PC-3 (cell line): ENCODE measurements at regions not wholly inside any gene's neighbourhood (a gene's known extent, or its start where the extent isn't known, plus 50 kb on each side); places are given as distances from the start of the nearest gene placed in this dataset.

Experiments
- ATAC-seq: fragments of 200-7000 bp; cut with Tn5 transposase; 2 replicates; pipeline ENCODE4 v1.9.1; 2020; ENCODE audit warnings: mild to moderate bottlenecking, moderate library complexity
- BruUV-seq: library from RNA; stranded (reverse); fragments of 400-500 nt; replicated peaks from 2 replicates; lab custom pipeline; 2021; lab: Mats Ljungman, UMichigan
- CTCF ChIA-PET: fragments of 300-600 bp; sonication (Branson Sonifier 250); formaldehyde crosslinking; loops from one replicate; lab custom pipeline; 2022; ENCODE audit warnings: antibody characterized with exemption; lab: Charles Lee
- POLR2A ChIA-PET: fragments of 300-600 bp; sonication (Branson Sonifier 250); formaldehyde crosslinking; loops from one replicate; lab custom pipeline; 2022; ENCODE audit warnings: antibody characterized with exemption; ENCODE audit not compliant: unreplicated experiment; lab: Charles Lee
- DNase-seq: peaks from one replicate; pipeline ENCODE4 v3.0.0-alpha.2; 2015
- H2AFZ ChIP-seq: fragments of 300-600 bp; sonication (generic); 2 replicates; pipeline ENCODE4 v1.6.0; 2016; ENCODE audit warnings: antibody characterized with exemption, low read length
- H3F3A ChIP-seq: fragments of 300-600 bp; sonication (generic); one replicate; pipeline ENCODE4 v1.6.0; 2017; ENCODE audit warnings: antibody characterized with exemption, low read length, control low read depth, mild to moderate bottlenecking; ENCODE audit not compliant: unreplicated experiment
- H3K27ac ChIP-seq: fragments of 300-600 bp; sonication (generic); 2 replicates; pipeline ENCODE4 v1.5.1; 2016; ENCODE audit warnings: mild to moderate bottlenecking, low read length
- H3K27me3 ChIP-seq: fragments of 300-600 bp; sonication (generic); 2 replicates; pipeline ENCODE4 v1.6.1; 2016; ENCODE audit warnings: low read length, mixed read lengths
- H3K36me3 ChIP-seq: fragments of 300-600 bp; sonication (generic); 2 replicates; pipeline ENCODE4 v1.6.1; 2016; ENCODE audit warnings: low read depth, mixed run types, low read length, mixed read lengths
- H3K4me1 ChIP-seq: fragments of 300-600 bp; sonication (generic); 2 replicates; pipeline ENCODE4 v1.5.1; 2016; ENCODE audit warnings: low read length; ENCODE audit not compliant: insufficient read depth
- H3K4me2 ChIP-seq: fragments of 300-600 bp; sonication (generic); 2 replicates; pipeline ENCODE4 v1.6.0; 2016; ENCODE audit warnings: low read length
- H3K4me3 ChIP-seq: fragments of 300-600 bp; sonication (generic); 2 replicates; pipeline ENCODE4 v1.5.1; 2016; ENCODE audit warnings: mild to moderate bottlenecking, low read length, mixed read lengths
- H3K79me2 ChIP-seq: fragments of 300-600 bp; sonication (generic); 2 replicates; pipeline ENCODE4 v1.6.1; 2017; ENCODE audit warnings: low read length, mixed read lengths
- H3K9ac ChIP-seq: fragments of 300-600 bp; sonication (generic); 2 replicates; pipeline ENCODE4 v1.6.0; 2016; ENCODE audit warnings: mild to moderate bottlenecking, low read length
- H3K9me2 ChIP-seq: fragments of 300-600 bp; sonication (generic); replicated peaks from 2 replicates; pipeline ENCODE4 v1.6.1; 2016; ENCODE audit warnings: mixed run types, low read length, mixed read lengths
- H3K9me3 ChIP-seq: fragments of 300-600 bp; sonication (generic); 2 replicates; pipeline ENCODE4 v1.6.1; 2016; ENCODE audit warnings: low read length, mixed read lengths
- H4K20me1 ChIP-seq: fragments of 300-600 bp; sonication (generic); 2 replicates; pipeline ENCODE4 v1.6.1; 2016; ENCODE audit warnings: low read length, mixed read lengths
- EZH2 ChIP-seq: fragments of 300-600 bp; sonication (generic); IDR thresholded peaks from one replicate; pipeline ENCODE4 v1.6.1; 2017; ENCODE audit warnings: antibody characterized with exemption, mild to moderate bottlenecking, low read length; ENCODE audit not compliant: unreplicated experiment
- EZH2phosphoT487 ChIP-seq: fragments of 300-600 bp; sonication (generic); IDR thresholded peaks from 2 replicates; pipeline ENCODE4 v1.6.1; 2018; ENCODE audit warnings: mild to moderate bottlenecking, antibody characterized with exemption, low read length, borderline replicate concordance
- intact Hi-C: fragments of 100-400 bp; cut with micrococcal nuclease; formaldehyde crosslinking; loops from 2 replicates; pipeline ENCODE4 v1.9.0; 2023
- TF ChIP-seq, protein P1 (sequence below): fragments of 300-600 bp; sonication (generic); conservative IDR thresholded peaks from 2 replicates; pipeline ENCODE4 v1.5.1; 2017; ENCODE audit warnings: antibody characterized with exemption, low read depth, mild to moderate bottlenecking, low read length

DNA sequence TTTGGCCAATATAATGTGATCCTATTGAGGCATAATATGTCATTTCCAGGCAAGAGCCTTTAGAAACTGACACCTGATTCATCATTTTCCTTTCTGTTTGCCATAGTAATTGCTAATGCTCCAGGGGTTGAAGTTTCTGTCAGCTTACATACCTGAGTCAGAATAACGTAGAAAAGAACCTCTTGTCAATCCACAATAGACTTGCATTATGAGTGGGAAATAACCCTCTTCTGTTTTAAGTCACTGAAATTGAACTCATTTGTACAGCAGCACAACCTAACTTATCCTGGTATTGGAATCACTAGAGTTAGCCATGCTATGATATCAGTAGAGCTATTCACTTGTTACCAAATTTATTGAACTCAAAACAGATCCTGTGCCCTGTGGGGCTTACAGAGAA is 101.7 kb upstream of the TP63 start:
- intact Hi-C loops: no loop called here
- Histone ChIP-seq H3K9ac (no peak overlapping the region), H3K79me2 (no peaks in the 10 kb centered on the region), H3K4me1 (0 out of 2 replicates have a peak, but pooled peaks cover 9% of the 10 kb centered on the region), H3K4me3 (no peak overlapping the region), H3K9me3 (no peaks in the 10 kb centered on the region), H3K9me2 (no peaks in the 10 kb centered on the region), H3K36me3 (no peaks in the 10 kb centered on the region), H4K20me1 (no peaks in the 10 kb centered on the region), H2AFZ (no peak overlapping the region), H3K27me3 (no peaks in the 10 kb centered on the region), H3K4me2 (no peak overlapping the region), H3F3A (no peaks in the 10 kb centered on the region), H3K27ac (no peak overlapping the region)
- no TSS peak for BruUV-seq
- no peak for DNase-seq
- ChIA-PET POLR2A (no interaction called here), CTCF (no interaction called here)
- ATAC-seq: no peak
- TF ChIP-seq, protein P1, sequence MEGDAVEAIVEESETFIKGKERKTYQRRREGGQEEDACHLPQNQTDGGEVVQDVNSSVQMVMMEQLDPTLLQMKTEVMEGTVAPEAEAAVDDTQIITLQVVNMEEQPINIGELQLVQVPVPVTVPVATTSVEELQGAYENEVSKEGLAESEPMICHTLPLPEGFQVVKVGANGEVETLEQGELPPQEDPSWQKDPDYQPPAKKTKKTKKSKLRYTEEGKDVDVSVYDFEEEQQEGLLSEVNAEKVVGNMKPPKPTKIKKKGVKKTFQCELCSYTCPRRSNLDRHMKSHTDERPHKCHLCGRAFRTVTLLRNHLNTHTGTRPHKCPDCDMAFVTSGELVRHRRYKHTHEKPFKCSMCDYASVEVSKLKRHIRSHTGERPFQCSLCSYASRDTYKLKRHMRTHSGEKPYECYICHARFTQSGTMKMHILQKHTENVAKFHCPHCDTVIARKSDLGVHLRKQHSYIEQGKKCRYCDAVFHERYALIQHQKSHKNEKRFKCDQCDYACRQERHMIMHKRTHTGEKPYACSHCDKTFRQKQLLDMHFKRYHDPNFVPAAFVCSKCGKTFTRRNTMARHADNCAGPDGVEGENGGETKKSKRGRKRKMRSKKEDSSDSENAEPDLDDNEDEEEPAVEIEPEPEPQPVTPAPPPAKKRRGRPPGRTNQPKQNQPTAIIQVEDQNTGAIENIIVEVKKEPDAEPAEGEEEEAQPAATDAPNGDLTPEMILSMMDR: no peak
- no peak for TF ChIP-seq EZH2

DNA sequence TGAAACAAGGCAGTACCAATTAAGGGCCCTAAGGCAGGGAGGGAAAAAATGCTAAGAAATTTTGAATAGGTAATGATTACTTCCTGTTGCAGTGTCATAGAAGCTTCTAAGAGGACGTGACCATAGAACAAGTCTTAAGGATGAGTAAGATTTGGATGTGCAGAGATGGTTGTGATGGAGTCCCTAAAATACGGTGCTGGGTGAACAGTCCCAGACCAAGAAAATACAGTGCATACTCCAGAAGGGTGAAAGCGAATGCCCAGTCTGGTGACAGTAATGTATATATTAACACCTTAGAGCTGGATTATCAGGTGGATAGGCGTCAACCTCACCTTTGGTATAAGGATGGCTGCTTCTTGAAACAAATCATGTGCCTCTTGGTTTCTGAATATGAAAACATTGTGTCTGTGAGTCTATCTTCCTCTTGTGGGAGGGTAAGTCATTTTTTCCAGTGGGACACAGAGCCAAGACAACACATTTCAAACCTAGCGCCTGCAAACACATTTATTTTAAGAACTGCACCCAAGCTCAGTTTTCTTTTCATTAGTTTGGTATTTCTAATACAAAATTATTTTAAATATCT is 101.2 kb upstream of the TP63 start:
- Histone ChIP-seq H3K9me3 (no peaks in the 10 kb centered on the region), H3K4me3 (no peak overlapping the region), H3F3A (no peaks in the 10 kb centered on the region), H3K4me2 (no peak overlapping the region), H3K27ac (no peak overlapping the region), H4K20me1 (no peaks in the 10 kb centered on the region), H3K79me2 (no peaks in the 10 kb centered on the region), H3K9ac (no peak overlapping the region), H2AFZ (no peak overlapping the region), H3K9me2 (no peaks in the 10 kb centered on the region), H3K27me3 (no peaks in the 10 kb centered on the region), H3K36me3 (no peaks in the 10 kb centered on the region), H3K4me1 (0 out of 2 replicates have a peak, but pooled peaks cover 9% of the 10 kb centered on the region)
- ChIA-PET CTCF (no interaction called here), POLR2A (no interaction called here)
- ATAC-seq: no peak
- no TSS peak for BruUV-seq
- intact Hi-C loops: no loop called here
- TF ChIP-seq, protein P1: no peak
- TF ChIP-seq EZH2: no peak
- no peak for TF ChIP-seq EZH2phosphoT487
- no peak for DNase-seq

DNA sequence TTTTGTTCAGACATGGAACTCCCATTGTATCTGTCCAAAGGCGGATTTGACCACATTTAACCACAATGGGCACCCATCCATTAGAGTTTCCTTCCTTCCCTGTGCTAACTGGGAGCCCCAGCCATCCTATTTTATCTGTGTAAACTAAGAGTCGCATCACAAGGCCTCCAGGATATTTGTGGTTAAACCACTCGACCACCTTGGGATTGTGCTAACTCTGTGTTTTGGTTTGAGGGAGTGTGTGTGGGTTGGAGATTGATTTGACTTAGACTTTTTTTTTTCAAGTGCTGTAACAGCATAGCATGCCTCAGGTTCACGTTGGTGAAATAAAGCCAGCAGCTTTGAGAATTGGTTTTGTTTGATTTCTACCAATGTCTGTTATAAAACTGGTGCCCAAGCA is 100.4 kb upstream of the TP63 start:
- no peaks in the 10 kb centered on the region for H3K79me2 ChIP-seq
- BruUV-seq: no TSS peak
- H3K27me3 ChIP-seq: no peaks in the 10 kb centered on the region
- ChIA-PET POLR2A (no interaction called here), CTCF (no interaction called here)
- H3K4me2 ChIP-seq: no peak overlapping the region
- DNase-seq (peak; percentile 61), ATAC-seq (peak; percentile 24; the same call in 1 of the 2 replicates)
- H3K4me1 ChIP-seq: 0 out of 2 replicates have a peak, but pooled peaks cover 9% of the 10 kb centered on the region
- no peak overlapping the region for H3K27ac ChIP-seq
- intact Hi-C loops: no loop called here
- no peaks in the 10 kb centered on the region for H3K9me3 ChIP-seq
- H3F3A ChIP-seq: no peaks in the 10 kb centered on the region
- no peak overlapping the region for H3K4me3 ChIP-seq
- TF ChIP-seq EZH2: no peak
- TF ChIP-seq EZH2phosphoT487: no peak
- TF ChIP-seq, protein P1: no peak
- H3K36me3 ChIP-seq: no peaks in the 10 kb centered on the region
- no peaks in the 10 kb centered on the region for H4K20me1 ChIP-seq
- H3K9ac ChIP-seq: no peak overlapping the region
- no peak overlapping the region for H2AFZ ChIP-seq
- no peaks in the 10 kb centered on the region for H3K9me2 ChIP-seq
